ENCODE measurements at regions not wholly inside any gene's neighbourhood (a gene's known extent, or its start where the extent isn't known, plus 50 kb on each side); places are given as distances from the start of the nearest gene placed in this dataset.

- Mint-ChIP-seq H3K9me3 (ENCODE audit: low read depth) (peaks cover 3% of the 10 kb centered on the region), H3K4me1 (ENCODE audit: low read depth) (no peaks in the 10 kb centered on the region), H3K27me3 (no peaks in the 10 kb centered on the region), H3K27ac (no peak overlapping the region), H3K4me3 (no peak overlapping the region), H3K36me3 (no peaks in the 10 kb centered on the region)
Observed at GRCh38 chr13:61761690-61762089, 346.0 kb upstream of the PCDH20 start.

GRCh38 chr13:61760102-61760501, 344.5 kb upstream of the PCDH20 start:
- Mint-ChIP-seq H3K4me3 (no peak overlapping the region), H3K27me3 (no peaks in the 10 kb centered on the region), H3K27ac (no peak overlapping the region), H3K36me3 (no peaks in the 10 kb centered on the region), H3K9me3 (ENCODE audit: low read depth) (peaks cover 3% of the 10 kb centered on the region), H3K4me1 (ENCODE audit: low read depth) (no peaks in the 10 kb centered on the region)

GRCh38 chr13:61756031-61756430, 340.4 kb upstream of the PCDH20 start:
- no peak overlapping the region for H3K27ac Mint-ChIP-seq
- H3K4me3 Mint-ChIP-seq: no peak overlapping the region
- no peaks in the 10 kb centered on the region for H3K27me3 Mint-ChIP-seq

GRCh38 chr13:61751039-61751438, 335.4 kb upstream of the PCDH20 start:
- Mint-ChIP-seq H3K27ac (no peak overlapping the region), H3K36me3 (no peaks in the 10 kb centered on the region), H3K4me3 (no peak overlapping the region), H3K9me3 (ENCODE audit: low read depth) (peaks cover 8% of the 10 kb centered on the region), H3K4me1 (ENCODE audit: low read depth) (no peaks in the 10 kb centered on the region), H3K27me3 (no peaks in the 10 kb centered on the region)

More at GRCh38 chr13:61756031-61756430, 340.4 kb upstream of the PCDH20 start:
- no peaks in the 10 kb centered on the region for H3K4me1 Mint-ChIP-seq (ENCODE audit: low read depth)
- peaks cover 4% of the 10 kb centered on the region for H3K9me3 Mint-ChIP-seq (ENCODE audit: low read depth)
- no peaks in the 10 kb centered on the region for H3K36me3 Mint-ChIP-seq

- no peaks in the 10 kb centered on the region for H3K36me3 Mint-ChIP-seq
- no peaks in the 10 kb centered on the region for H3K4me1 Mint-ChIP-seq (ENCODE audit: low read depth)
- H3K9me3 Mint-ChIP-seq (ENCODE audit: low read depth): peaks cover 11% of the 10 kb centered on the region
- no peaks in the 10 kb centered on the region for H3K27me3 Mint-ChIP-seq
- no peak overlapping the region for H3K27ac Mint-ChIP-seq
- no peak overlapping the region for H3K4me3 Mint-ChIP-seq
Observed at GRCh38 chr13:61738236-61738750, 322.6 kb upstream of the PCDH20 start.

GRCh38 chr13:61734683-61735082, 319.0 kb upstream of the PCDH20 start:
- no peaks in the 10 kb centered on the region for H3K4me1 Mint-ChIP-seq (ENCODE audit: low read depth)
- no peak overlapping the region for H3K27ac Mint-ChIP-seq
- no peaks in the 10 kb centered on the region for H3K36me3 Mint-ChIP-seq
- no peaks in the 10 kb centered on the region for H3K27me3 Mint-ChIP-seq
- H3K9me3 Mint-ChIP-seq (ENCODE audit: low read depth): peaks cover 3% of the 10 kb centered on the region
- no peak overlapping the region for H3K4me3 Mint-ChIP-seq

GRCh38 chr13:61728471-61728870, 312.8 kb upstream of the PCDH20 start:
- H3K4me1 Mint-ChIP-seq (ENCODE audit: low read depth): no peaks in the 10 kb centered on the region
- H3K4me3 Mint-ChIP-seq: no peak overlapping the region
- H3K9me3 Mint-ChIP-seq (ENCODE audit: low read depth): peaks cover 4% of the 10 kb centered on the region
- H3K36me3 Mint-ChIP-seq: no peaks in the 10 kb centered on the region
- no peak overlapping the region for H3K27ac Mint-ChIP-seq
- H3K27me3 Mint-ChIP-seq: no peaks in the 10 kb centered on the region

- Mint-ChIP-seq H3K27me3 (no peaks in the 10 kb centered on the region), H3K4me3 (no peak overlapping the region), H3K4me1 (ENCODE audit: low read depth) (no peaks in the 10 kb centered on the region), H3K27ac (no peak overlapping the region), H3K36me3 (no peaks in the 10 kb centered on the region), H3K9me3 (ENCODE audit: low read depth) (peaks cover 4% of the 10 kb centered on the region)
Observed at GRCh38 chr13:61727767-61728166, 312.1 kb upstream of the PCDH20 start.

- Mint-ChIP-seq H3K4me3 (no peak overlapping the region), H3K27me3 (no peaks in the 10 kb centered on the region), H3K36me3 (no peaks in the 10 kb centered on the region), H3K4me1 (ENCODE audit: low read depth) (no peaks in the 10 kb centered on the region), H3K27ac (no peak overlapping the region), H3K9me3 (ENCODE audit: low read depth) (peaks cover 7% of the 10 kb centered on the region)
Observed at GRCh38 chr13:61725806-61726205, 310.2 kb upstream of the PCDH20 start.

GRCh38 chr13:61722119-61722518, 306.5 kb upstream of the PCDH20 start:
- peaks cover 12% of the 10 kb centered on the region for H3K9me3 Mint-ChIP-seq (ENCODE audit: low read depth)
- no peaks in the 10 kb centered on the region for H3K27me3 Mint-ChIP-seq

GRCh38 chr13:61712621-61713020, 297.0 kb upstream of the PCDH20 start:
- H3K27ac Mint-ChIP-seq: no peak overlapping the region
- H3K27me3 Mint-ChIP-seq: no peaks in the 10 kb centered on the region
- no peak overlapping the region for H3K4me3 Mint-ChIP-seq
- H3K9me3 Mint-ChIP-seq (ENCODE audit: low read depth): peaks cover 3% of the 10 kb centered on the region
- no peaks in the 10 kb centered on the region for H3K4me1 Mint-ChIP-seq (ENCODE audit: low read depth)
- no peaks in the 10 kb centered on the region for H3K36me3 Mint-ChIP-seq

More at GRCh38 chr13:61722119-61722518, 306.5 kb upstream of the PCDH20 start:
- Mint-ChIP-seq H3K27ac (no peak overlapping the region), H3K4me1 (ENCODE audit: low read depth) (no peaks in the 10 kb centered on the region), H3K4me3 (no peak overlapping the region), H3K36me3 (no peaks in the 10 kb centered on the region)

- no peaks in the 10 kb centered on the region for H3K27me3 Mint-ChIP-seq
- H3K36me3 Mint-ChIP-seq: no peaks in the 10 kb centered on the region
Observed at GRCh38 chr13:61709258-61709657, 293.6 kb upstream of the PCDH20 start.

GRCh38 chr13:61706899-61707298, 291.2 kb upstream of the PCDH20 start:
- Mint-ChIP-seq H3K4me1 (ENCODE audit: low read depth) (no peaks in the 10 kb centered on the region), H3K36me3 (no peaks in the 10 kb centered on the region), H3K27me3 (no peaks in the 10 kb centered on the region), H3K4me3 (no peak overlapping the region), H3K27ac (no peak overlapping the region), H3K9me3 (ENCODE audit: low read depth) (peaks cover 9% of the 10 kb centered on the region)

More at GRCh38 chr13:61709258-61709657, 293.6 kb upstream of the PCDH20 start:
- Mint-ChIP-seq H3K4me3 (no peak overlapping the region), H3K27ac (no peak overlapping the region), H3K9me3 (ENCODE audit: low read depth) (peaks cover 3% of the 10 kb centered on the region), H3K4me1 (ENCODE audit: low read depth) (no peaks in the 10 kb centered on the region)

- Mint-ChIP-seq H3K9me3 (ENCODE audit: low read depth) (peaks cover 13% of the 10 kb centered on the region), H3K27me3 (no peaks in the 10 kb centered on the region), H3K27ac (no peak overlapping the region), H3K4me3 (no peak overlapping the region), H3K36me3 (no peaks in the 10 kb centered on the region), H3K4me1 (ENCODE audit: low read depth) (no peaks in the 10 kb centered on the region)
Observed at GRCh38 chr13:61700620-61701019, 285.0 kb upstream of the PCDH20 start.

- Mint-ChIP-seq H3K4me1 (ENCODE audit: low read depth) (no peaks in the 10 kb centered on the region), H3K4me3 (no peak overlapping the region), H3K27ac (no peak overlapping the region), H3K27me3 (no peaks in the 10 kb centered on the region), H3K36me3 (no peaks in the 10 kb centered on the region), H3K9me3 (ENCODE audit: low read depth) (peaks cover 13% of the 10 kb centered on the region)
Observed at GRCh38 chr13:61700181-61700580, 284.5 kb upstream of the PCDH20 start.

- H3K27ac Mint-ChIP-seq: no peak overlapping the region
- peaks cover 18% of the 10 kb centered on the region for H3K9me3 Mint-ChIP-seq (ENCODE audit: low read depth)
- H3K36me3 Mint-ChIP-seq: no peaks in the 10 kb centered on the region
- no peak overlapping the region for H3K4me3 Mint-ChIP-seq
- no peaks in the 10 kb centered on the region for H3K4me1 Mint-ChIP-seq (ENCODE audit: low read depth)
- H3K27me3 Mint-ChIP-seq: no peaks in the 10 kb centered on the region
Observed at GRCh38 chr13:61696676-61697075, 281.0 kb upstream of the PCDH20 start.
